GM12878 (cell line): ENCODE measurements at regions not wholly inside any gene's neighbourhood (a gene's known extent, or its start where the extent isn't known, plus 50 kb on each side); places are given as distances from the start of the nearest gene placed in this dataset.

Experiments
- ATAC-seq: fragments of 200-7000 bp; cut with Tn5 transposase; 3 replicates; pipeline ENCODE4 v1.9.1; 2020; ENCODE audit warnings: mild to moderate bottlenecking, moderate library complexity
- BruUV-seq: library from RNA; stranded (reverse); fragments of 400-500 nt; replicated peaks from 2 replicates; lab custom pipeline; 2021; lab: Mats Ljungman, UMichigan
- CTCF ChIA-PET: fragments of 300-600 bp; sonication (Branson Sonifier 250); formaldehyde crosslinking; extraction: SDS; loops from one replicate; lab custom pipeline; 2021; ENCODE audit warnings: inconsistent platforms; lab: Yijun Ruan, JAX
- POLR2A ChIA-PET: fragments of 350-600 bp; formaldehyde crosslinking; extraction: SDS; loops from one replicate; lab custom pipeline; 2021; ENCODE audit warnings: inconsistent platforms; lab: Charles Lee
- RAD21 ChIA-PET: fragments of 300-600 bp; sonication (Branson Sonifier 250); formaldehyde crosslinking; loops from one replicate; lab custom pipeline; 2023; ENCODE audit warnings: antibody characterized with exemption; ENCODE audit not compliant: unreplicated experiment; lab: Charles Lee
- SMC1A ChIA-PET: fragments of 300-600 bp; sonication (Branson Sonifier 250); formaldehyde crosslinking; loops from one replicate; lab custom pipeline; 2023; ENCODE audit not compliant: unreplicated experiment, uncharacterized antibody; lab: Charles Lee
- DNase-seq: peaks from one replicate; pipeline ENCODE4 v3.0.0-alpha.2; 2011; ENCODE audit warnings: low read depth, low spot score
- FAIRE-seq: peaks from 3 replicates; lab custom pipeline; 2011; peaks lifted over from hg19 to GRCh38; lab: Jason Lieb, UNC
- H2AFZ ChIP-seq: 2 replicates; pipeline ENCODE4 v1.6.0; 2011; ENCODE audit warnings: low read depth, low read length, control low read depth; ENCODE audit not compliant: control insufficient read depth
- H3K27ac ChIP-seq: 2 replicates; pipeline ENCODE4 v1.5.1; 2011; ENCODE audit warnings: control low read depth; ENCODE audit not compliant: control insufficient read depth, insufficient read depth
- H3K27me3 ChIP-seq, 2 experiments: replicated peaks in 1 of 2; 2 replicates each; pipeline versions ENCODE4 v1.6.0 to v1.6.1; 2011; ENCODE audit warnings: low read length in 1 of 2; ENCODE audit not compliant: control insufficient read depth in 2 of 2, insufficient read depth in 2 of 2
- H3K36me3 ChIP-seq, 2 experiments: 2 replicates each; pipeline ENCODE4 v1.5.1; 2011; ENCODE audit warnings: low read length in 1 of 2; ENCODE audit not compliant: control insufficient read depth in 2 of 2, insufficient read depth in 2 of 2
- H3K4me1 ChIP-seq: 2 replicates; pipeline ENCODE4 v1.6.1; 2011; ENCODE audit warnings: mild to moderate bottlenecking, low read length, moderate library complexity, mixed read lengths; ENCODE audit not compliant: control insufficient read depth, insufficient read depth
- H3K4me2 ChIP-seq: 2 replicates; pipeline ENCODE4 v1.6.0; 2011; ENCODE audit warnings: control low read depth; ENCODE audit not compliant: control insufficient read depth, insufficient read depth
- H3K4me3 ChIP-seq: fragments of 200-600 bp; sonication (generic); 2 replicates; pipeline ENCODE4 v1.5.1; 2016
- H3K79me2 ChIP-seq: 2 replicates; pipeline ENCODE4 v1.6.0; 2011; ENCODE audit warnings: low read length; ENCODE audit not compliant: control insufficient read depth, insufficient read depth
- H3K9ac ChIP-seq: 2 replicates; pipeline ENCODE4 v1.8.0; 2011; ENCODE audit warnings: low read length, control low read depth, mixed read lengths; ENCODE audit not compliant: control insufficient read depth, insufficient read depth
- H3K9me3 ChIP-seq: replicated peaks from 3 replicates; pipeline ENCODE4 v1.5.1; 2011; ENCODE audit warnings: mild to moderate bottlenecking, low read length; ENCODE audit not compliant: control insufficient read depth, insufficient read depth
- H4K20me1 ChIP-seq: 2 replicates; pipeline ENCODE4 v1.6.0; 2011; ENCODE audit not compliant: control insufficient read depth, insufficient read depth
- EP300 ChIP-seq, 2 experiments: fragments of 150-350 bp in 1 of 2; IDR thresholded peaks; 2 replicates each; pipeline ENCODE4 v1.6.1; 2011 to 2012; ENCODE audit warnings: low read depth in 2 of 2, low read length in 2 of 2, borderline replicate concordance in 1 of 2, improper control_type of control experiment in 1 of 2, inconsistent platforms in 1 of 2; ENCODE audit not compliant: control insufficient read depth in 1 of 2
- ESRRA ChIP-seq: IDR thresholded peaks from 2 replicates; pipeline ENCODE4 v1.6.1; 2012; ENCODE audit warnings: mild to moderate bottlenecking, low read length, improper control_type of control experiment
- HDAC2 ChIP-seq: fragments of 200-600 bp; sonication (generic); IDR thresholded peaks from 2 replicates; pipeline ENCODE4 v1.6.1; 2017
- KLF5 ChIP-seq: fragments of 450-650 bp; IDR thresholded peaks from 2 replicates; pipeline ENCODE4 v1.6.1; 2014; ENCODE audit warnings: mild to moderate bottlenecking; ENCODE audit not compliant: partially characterized antibody
- MXI1 ChIP-seq: fragments of 150-350 bp; IDR thresholded peaks from 2 replicates; pipeline ENCODE4 v1.6.1; 2011; ENCODE audit warnings: low read depth, mild to moderate bottlenecking, inconsistent platforms, low read length, improper control_type of control experiment
- NFIC ChIP-seq: IDR thresholded peaks from 2 replicates; pipeline ENCODE4 v1.6.1; 2012; ENCODE audit warnings: low read depth, mild to moderate bottlenecking, inconsistent platforms, low read length, moderate library complexity
- NR2C1 ChIP-seq: fragments of 450-650 bp; IDR thresholded peaks from 2 replicates; pipeline ENCODE4 v1.6.1; 2017; ENCODE audit warnings: antibody characterized with exemption, mild to moderate bottlenecking, moderate library complexity
- PML ChIP-seq: IDR thresholded peaks from 2 replicates; pipeline ENCODE4 v1.6.1; 2012; ENCODE audit warnings: low read length, inconsistent platforms
- POLR2A ChIP-seq: IDR thresholded peaks from 2 replicates; pipeline ENCODE4 v1.6.1; 2011; ENCODE audit warnings: low read depth, mild to moderate bottlenecking, low read length
- RB1 ChIP-seq: fragments of 450-650 bp; formaldehyde crosslinking; IDR thresholded peaks from 2 replicates; pipeline ENCODE4 v1.6.1; 2017; ENCODE audit warnings: mild to moderate bottlenecking, borderline replicate concordance
- ZZZ3 ChIP-seq: IDR thresholded peaks from 2 replicates; pipeline ENCODE4 v1.6.1; 2011; ENCODE audit warnings: low read depth; ENCODE audit not compliant: control insufficient read depth, insufficient read length
- in situ Hi-C: fragments of 300-500 bp; cut with MboI; formaldehyde crosslinking; loops from 9 replicates; pipeline ENCODE4 v1.14.3; 2018; ENCODE audit warnings: mixed read lengths
- intact Hi-C: fragments of 100-400 bp; cut with micrococcal nuclease; formaldehyde crosslinking; loops from one replicate; pipeline ENCODE4 v1.14.2; 2022; ENCODE audit not compliant: unreplicated experiment
- TF ChIP-seq, protein P1 (sequence below): fragments of 450-650 bp; formaldehyde crosslinking; IDR thresholded peaks from 2 replicates; pipeline ENCODE4 v1.5.0; 2022; ENCODE audit warnings: mild to moderate bottlenecking, missing genetic modification characterization
- TF ChIP-seq, protein P2 (sequence below): fragments of 450-650 bp; formaldehyde crosslinking; IDR thresholded peaks from 2 replicates; pipeline ENCODE4 v1.4.0; 2022; ENCODE audit warnings: mild to moderate bottlenecking, moderate library complexity

DNA sequence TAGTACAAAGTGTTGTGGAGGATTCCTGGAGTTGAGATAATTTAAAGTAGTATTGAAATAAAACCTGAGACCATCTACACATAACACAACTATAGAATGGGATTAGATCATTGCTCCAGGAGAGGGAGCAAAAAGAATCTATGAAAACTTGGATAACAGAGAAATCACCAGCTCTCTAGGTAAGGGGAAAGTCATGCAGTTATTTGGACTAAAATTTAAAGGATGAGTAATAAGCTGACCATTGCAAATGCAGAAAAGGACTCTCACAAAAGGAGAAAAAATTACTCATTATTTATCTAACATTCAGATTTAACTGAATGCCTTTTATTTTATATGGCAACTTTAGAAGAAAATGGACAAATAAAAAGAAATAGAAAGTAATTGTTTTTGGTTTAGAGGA lies 1399.8 kb upstream of the ACVR2A start:
- no peak overlapping the region for H2AFZ ChIP-seq
- ATAC-seq (no peak), DNase-seq (no peak), FAIRE-seq (no peak)
- no peak overlapping the region for H3K9ac ChIP-seq
- H3K9me3 ChIP-seq, result no peaks in the 10 kb centered on the region
- no peak for TF ChIP-seq EP300 (IDR thresholded peaks at IDR 0.05; ENCODE audit: borderline replicate concordance in 1 of 2, control insufficient read depth in 1 of 2, low read depth in 2 of 2, low read length in 2 of 2)
- TF ChIP-seq RB1, result no peak
- no peak for TF ChIP-seq PML
- no peak for TF ChIP-seq MXI1
- H3K4me2 ChIP-seq, result no peak overlapping the region
- intact Hi-C loops (no loop called here), in situ Hi-C loops (no loop called here)
- H3K79me2 ChIP-seq, result no peaks in the 10 kb centered on the region
- RAD21 ChIA-PET, result no interaction called here
- no peak overlapping the region for H3K4me3 ChIP-seq
- SMC1A ChIA-PET, result interaction anchor here (1.1 kb wide), 1 partner anchor 10 kb away, joined by 4 read pairs; no protein-coding TSS in a partner anchor
- H3K4me1 ChIP-seq, result no peaks in the 10 kb centered on the region
- H3K27ac ChIP-seq, result no peak overlapping the region
- no peaks in the 10 kb centered on the region for H3K27me3 ChIP-seq
- CTCF ChIA-PET, result interaction anchor here (0.8 kb wide), 1 partner anchor 30 kb away, joined by 6 read pairs; no protein-coding TSS in a partner anchor
- no peaks in the 10 kb centered on the region for H3K36me3 ChIP-seq
- no TSS peak for BruUV-seq
- H4K20me1 ChIP-seq, result no peaks in the 10 kb centered on the region
- POLR2A ChIA-PET, result no interaction called here

DNA sequence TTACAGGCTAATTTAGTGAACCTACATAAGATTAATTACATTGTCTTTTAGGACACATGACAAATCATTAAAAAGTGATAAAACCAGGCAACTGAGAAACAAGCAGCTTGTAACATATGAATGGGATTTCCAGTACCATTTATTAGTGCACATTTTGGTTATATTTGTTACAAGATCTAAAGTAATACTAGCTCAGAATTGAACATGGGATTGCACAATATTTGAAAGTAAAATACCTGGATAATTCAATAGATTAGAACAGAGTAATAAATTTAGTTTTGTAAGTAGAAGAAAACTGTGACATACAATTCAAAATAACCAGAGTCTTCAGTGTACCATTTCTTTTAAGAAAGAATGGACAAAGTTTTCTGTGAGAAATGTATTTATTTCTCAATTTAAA lies 1400.7 kb upstream of the ACVR2A start:
- Histone ChIP-seq H3K4me1 (no peaks in the 10 kb centered on the region), H3K4me2 (no peak overlapping the region), H4K20me1 (no peaks in the 10 kb centered on the region), H3K27me3 (no peaks in the 10 kb centered on the region), H3K27ac (no peak overlapping the region), H3K36me3 (no peaks in the 10 kb centered on the region), H3K9me3 (no peaks in the 10 kb centered on the region), H3K9ac (no peak overlapping the region), H3K4me3 (no peak overlapping the region), H2AFZ (no peak overlapping the region), H3K79me2 (no peaks in the 10 kb centered on the region)
- no peak for ATAC-seq
- SMC1A ChIA-PET, result no interaction called here
- intact Hi-C loops (no loop called here), in situ Hi-C loops (no loop called here)
- FAIRE-seq, result no peak
- no peak for DNase-seq
- no TSS peak for BruUV-seq
- RAD21 ChIA-PET, result no interaction called here
- CTCF ChIA-PET, result no interaction called here
- POLR2A ChIA-PET, result no interaction called here
- TF ChIP-seq POLR2A (no peak), NFIC (no peak), KLF5 (no peak), ZZZ3 (no peak), ESRRA (no peak), HDAC2 (no peak), NR2C1 (no peak)
- TF ChIP-seq, protein P1, sequence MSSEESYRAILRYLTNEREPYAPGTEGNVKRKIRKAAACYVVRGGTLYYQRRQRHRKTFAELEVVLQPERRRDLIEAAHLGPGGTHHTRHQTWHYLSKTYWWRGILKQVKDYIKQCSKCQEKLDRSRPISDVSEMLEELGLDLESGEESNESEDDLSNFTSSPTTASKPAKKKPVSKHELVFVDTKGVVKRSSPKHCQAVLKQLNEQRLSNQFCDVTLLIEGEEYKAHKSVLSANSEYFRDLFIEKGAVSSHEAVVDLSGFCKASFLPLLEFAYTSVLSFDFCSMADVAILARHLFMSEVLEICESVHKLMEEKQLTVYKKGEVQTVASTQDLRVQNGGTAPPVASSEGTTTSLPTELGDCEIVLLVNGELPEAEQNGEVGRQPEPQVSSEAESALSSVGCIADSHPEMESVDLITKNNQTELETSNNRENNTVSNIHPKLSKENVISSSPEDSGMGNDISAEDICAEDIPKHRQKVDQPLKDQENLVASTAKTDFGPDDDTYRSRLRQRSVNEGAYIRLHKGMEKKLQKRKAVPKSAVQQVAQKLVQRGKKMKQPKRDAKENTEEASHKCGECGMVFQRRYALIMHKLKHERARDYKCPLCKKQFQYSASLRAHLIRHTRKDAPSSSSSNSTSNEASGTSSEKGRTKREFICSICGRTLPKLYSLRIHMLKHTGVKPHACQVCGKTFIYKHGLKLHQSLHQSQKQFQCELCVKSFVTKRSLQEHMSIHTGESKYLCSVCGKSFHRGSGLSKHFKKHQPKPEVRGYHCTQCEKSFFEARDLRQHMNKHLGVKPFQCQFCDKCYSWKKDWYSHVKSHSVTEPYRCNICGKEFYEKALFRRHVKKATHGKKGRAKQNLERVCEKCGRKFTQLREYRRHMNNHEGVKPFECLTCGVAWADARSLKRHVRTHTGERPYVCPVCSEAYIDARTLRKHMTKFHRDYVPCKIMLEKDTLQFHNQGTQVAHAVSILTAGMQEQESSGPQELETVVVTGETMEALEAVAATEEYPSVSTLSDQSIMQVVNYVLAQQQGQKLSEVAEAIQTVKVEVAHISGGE (CRISPR knock-in tag), result no peak
- TF ChIP-seq, protein P2, sequence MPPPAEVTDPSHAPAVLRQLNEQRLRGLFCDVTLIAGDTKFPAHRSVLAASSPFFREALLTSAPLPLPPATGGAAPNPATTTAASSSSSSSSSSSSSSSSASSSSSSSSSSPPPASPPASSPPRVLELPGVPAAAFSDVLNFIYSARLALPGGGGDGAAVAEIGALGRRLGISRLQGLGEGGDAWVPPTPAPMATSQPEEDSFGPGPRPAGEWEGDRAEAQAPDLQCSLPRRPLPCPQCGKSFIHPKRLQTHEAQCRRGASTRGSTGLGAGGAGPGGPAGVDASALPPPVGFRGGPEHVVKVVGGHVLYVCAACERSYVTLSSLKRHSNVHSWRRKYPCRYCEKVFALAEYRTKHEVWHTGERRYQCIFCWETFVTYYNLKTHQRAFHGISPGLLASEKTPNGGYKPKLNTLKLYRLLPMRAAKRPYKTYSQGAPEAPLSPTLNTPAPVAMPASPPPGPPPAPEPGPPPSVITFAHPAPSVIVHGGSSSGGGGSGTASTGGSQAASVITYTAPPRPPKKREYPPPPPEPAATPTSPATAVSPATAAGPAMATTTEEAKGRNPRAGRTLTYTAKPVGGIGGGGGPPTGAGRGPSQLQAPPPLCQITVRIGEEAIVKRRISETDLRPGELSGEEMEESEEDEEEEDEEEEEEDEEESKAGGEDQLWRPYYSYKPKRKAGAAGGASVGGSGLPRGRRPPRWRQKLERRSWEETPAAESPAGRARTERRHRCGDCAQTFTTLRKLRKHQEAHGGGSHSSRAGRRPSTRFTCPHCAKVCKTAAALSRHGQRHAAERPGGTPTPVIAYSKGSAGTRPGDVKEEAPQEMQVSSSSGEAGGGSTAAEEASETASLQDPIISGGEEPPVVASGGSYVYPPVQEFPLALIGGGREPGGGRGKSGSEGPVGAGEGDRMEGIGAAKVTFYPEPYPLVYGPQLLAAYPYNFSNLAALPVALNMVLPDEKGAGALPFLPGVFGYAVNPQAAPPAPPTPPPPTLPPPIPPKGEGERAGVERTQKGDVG (CRISPR knock-in tag), result no peak
